Neural cell (in vitro differentiated cells): ENCODE measurements at regions not wholly inside any gene's neighbourhood (a gene's known extent, or its start where the extent isn't known, plus 50 kb on each side); places are given as distances from the start of the nearest gene placed in this dataset.

Experiments
- H2AFZ ChIP-seq: fragments of 200-600, 300-800 bp; sonication (generic), shearing (Covaris generic); 2 replicates; pipeline ENCODE4 v1.6.0; 2014; ENCODE audit warnings: low read depth, mild to moderate bottlenecking, antibody characterized with exemption, low read length, moderate library complexity
- H3F3A ChIP-seq: fragments of 200-600 bp; shearing (Covaris generic); 2 replicates; pipeline ENCODE4 v1.6.1; 2016; ENCODE audit warnings: mild to moderate bottlenecking, moderate library complexity, mixed read lengths, antibody characterized with exemption, low read length; ENCODE audit not compliant: insufficient read depth, poor library complexity, severe bottlenecking
- H3K27ac ChIP-seq: fragments of 200-600, 300-800 bp; sonication (generic), shearing (Covaris generic); 2 replicates; pipeline ENCODE4 v1.5.1; 2014; ENCODE audit warnings: mild to moderate bottlenecking, low read length, moderate library complexity
- H3K27me3 ChIP-seq: fragments of 300-800, 200-600 bp; sonication (generic), shearing (Covaris generic); 2 replicates; pipeline ENCODE4 v1.6.0; 2014; ENCODE audit warnings: mild to moderate bottlenecking, low read depth, low read length, moderate library complexity; ENCODE audit not compliant: insufficient read depth
- H3K36me3 ChIP-seq: fragments of 300-800, 200-600 bp; sonication (generic), shearing (Covaris generic); 2 replicates; pipeline ENCODE4 v1.5.1; 2014; ENCODE audit warnings: mild to moderate bottlenecking, antibody characterized with exemption, low read length, moderate library complexity; ENCODE audit not compliant: insufficient read depth
- H3K4me2 ChIP-seq: fragments of 300-800, 200-600 bp; sonication (generic), shearing (Covaris generic); 2 replicates; pipeline ENCODE4 v1.6.0; 2014; ENCODE audit warnings: mild to moderate bottlenecking, low read length
- H3K4me3 ChIP-seq: fragments of 300-800, 200-600 bp; sonication (generic), shearing (Covaris generic); 2 replicates; pipeline ENCODE4 v1.5.1; 2014; ENCODE audit warnings: mild to moderate bottlenecking, low read length, moderate library complexity
- H3K79me2 ChIP-seq: fragments of 200-600 bp; shearing (Covaris generic); replicated peaks from 2 replicates; pipeline ENCODE4 v1.6.0; 2014; ENCODE audit warnings: mild to moderate bottlenecking, low read length, moderate library complexity; ENCODE audit not compliant: insufficient read depth
- H3K9ac ChIP-seq: fragments of 300-800, 200-600 bp; sonication (generic), shearing (Covaris generic); 2 replicates; pipeline ENCODE4 v1.6.1; 2016; ENCODE audit warnings: mild to moderate bottlenecking, low read length, mixed read lengths
- H3K9me2 ChIP-seq: fragments of 200-600 bp; shearing (Covaris generic); 2 replicates; pipeline ENCODE4 v1.6.1; 2016; ENCODE audit warnings: mild to moderate bottlenecking, low read length, mixed read lengths; ENCODE audit not compliant: insufficient read depth
- H3K9me3 ChIP-seq: fragments of 200-600, 300-800 bp; sonication (generic), shearing (Covaris generic); 2 replicates; pipeline ENCODE4 v1.6.1; 2016; ENCODE audit warnings: mild to moderate bottlenecking, mixed run types, low read length, moderate library complexity, mixed read lengths
- H4K20me1 ChIP-seq: fragments of 200-600 bp; shearing (Covaris generic); 2 replicates; pipeline ENCODE4 v1.6.1; 2016; ENCODE audit warnings: mild to moderate bottlenecking, mixed run types; ENCODE audit not compliant: insufficient read depth
- EP300 ChIP-seq: fragments of 450-650 bp; conservative IDR thresholded peaks from 2 replicates; pipeline ENCODE4 v1.6.1; 2014; ENCODE audit warnings: antibody characterized with exemption, mild to moderate bottlenecking, moderate library complexity; ENCODE audit not compliant: poor library complexity, severe bottlenecking
- EZH2 ChIP-seq: fragments of 200-600, 300-800 bp; shearing (Covaris generic), sonication (generic); IDR thresholded peaks from 2 replicates; pipeline ENCODE4 v1.6.1; 2014; ENCODE audit warnings: antibody characterized with exemption, low read length, borderline replicate concordance, mild to moderate bottlenecking; ENCODE audit not compliant: insufficient read depth, poor library complexity, severe bottlenecking
- MXI1 ChIP-seq: fragments of 450-650 bp; conservative IDR thresholded peaks from 2 replicates; pipeline ENCODE4 v1.6.1; 2014; ENCODE audit warnings: antibody characterized with exemption, mild to moderate bottlenecking; ENCODE audit not compliant: poor library complexity, severe bottlenecking
- POLR2AphosphoS5 ChIP-seq: IDR thresholded peaks from 2 replicates; pipeline ENCODE4 v1.6.1; 2012
- RAD21 ChIP-seq: fragments of 450-650 bp; conservative IDR thresholded peaks from 2 replicates; pipeline ENCODE4 v1.6.1; 2014; ENCODE audit warnings: antibody characterized with exemption, mild to moderate bottlenecking, moderate library complexity
- SMC3 ChIP-seq: fragments of 450-650 bp; conservative IDR thresholded peaks from 2 replicates; pipeline ENCODE4 v1.6.1; 2014; ENCODE audit warnings: antibody characterized with exemption, mild to moderate bottlenecking, moderate library complexity; ENCODE audit not compliant: poor library complexity
- TAF1 ChIP-seq: IDR thresholded peaks from 2 replicates; pipeline ENCODE4 v1.6.1; 2012; ENCODE audit warnings: low read depth
- TF ChIP-seq, protein P1 (sequence below): IDR thresholded peaks from 2 replicates; pipeline ENCODE4 v1.6.1; 2012; ENCODE audit warnings: borderline replicate concordance
- TF ChIP-seq, protein P2 (sequence below): fragments of 450-650 bp; IDR thresholded peaks from 2 replicates; pipeline ENCODE4 v1.5.1; 2014; ENCODE audit warnings: antibody characterized with exemption, mild to moderate bottlenecking, moderate library complexity; ENCODE audit not compliant: poor library complexity, severe bottlenecking

DNA sequence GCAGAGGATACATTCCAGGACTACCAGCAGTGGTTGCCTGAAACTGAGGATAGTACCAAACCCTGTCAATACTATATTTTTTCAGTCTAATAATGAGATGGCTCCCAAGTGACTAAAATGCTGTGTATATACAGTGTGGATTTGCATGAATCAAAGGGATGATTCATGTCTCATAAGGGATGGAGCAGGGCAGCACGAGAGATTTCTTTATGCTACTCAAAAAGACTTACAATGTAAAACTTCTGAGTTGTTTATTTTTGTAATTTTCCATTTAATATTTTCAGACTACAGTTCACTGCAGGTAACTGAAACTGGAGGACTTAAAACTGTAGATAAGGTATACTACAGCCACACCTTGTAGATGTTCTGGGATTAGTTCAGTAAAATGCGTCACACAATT is 674.7 kb upstream of the SALL1 start:
- H3F3A ChIP-seq: no peaks in the 10 kb centered on the region
- H4K20me1 ChIP-seq: no peaks in the 10 kb centered on the region
- H2AFZ ChIP-seq: no peak overlapping the region
- TF ChIP-seq, protein P1, sequence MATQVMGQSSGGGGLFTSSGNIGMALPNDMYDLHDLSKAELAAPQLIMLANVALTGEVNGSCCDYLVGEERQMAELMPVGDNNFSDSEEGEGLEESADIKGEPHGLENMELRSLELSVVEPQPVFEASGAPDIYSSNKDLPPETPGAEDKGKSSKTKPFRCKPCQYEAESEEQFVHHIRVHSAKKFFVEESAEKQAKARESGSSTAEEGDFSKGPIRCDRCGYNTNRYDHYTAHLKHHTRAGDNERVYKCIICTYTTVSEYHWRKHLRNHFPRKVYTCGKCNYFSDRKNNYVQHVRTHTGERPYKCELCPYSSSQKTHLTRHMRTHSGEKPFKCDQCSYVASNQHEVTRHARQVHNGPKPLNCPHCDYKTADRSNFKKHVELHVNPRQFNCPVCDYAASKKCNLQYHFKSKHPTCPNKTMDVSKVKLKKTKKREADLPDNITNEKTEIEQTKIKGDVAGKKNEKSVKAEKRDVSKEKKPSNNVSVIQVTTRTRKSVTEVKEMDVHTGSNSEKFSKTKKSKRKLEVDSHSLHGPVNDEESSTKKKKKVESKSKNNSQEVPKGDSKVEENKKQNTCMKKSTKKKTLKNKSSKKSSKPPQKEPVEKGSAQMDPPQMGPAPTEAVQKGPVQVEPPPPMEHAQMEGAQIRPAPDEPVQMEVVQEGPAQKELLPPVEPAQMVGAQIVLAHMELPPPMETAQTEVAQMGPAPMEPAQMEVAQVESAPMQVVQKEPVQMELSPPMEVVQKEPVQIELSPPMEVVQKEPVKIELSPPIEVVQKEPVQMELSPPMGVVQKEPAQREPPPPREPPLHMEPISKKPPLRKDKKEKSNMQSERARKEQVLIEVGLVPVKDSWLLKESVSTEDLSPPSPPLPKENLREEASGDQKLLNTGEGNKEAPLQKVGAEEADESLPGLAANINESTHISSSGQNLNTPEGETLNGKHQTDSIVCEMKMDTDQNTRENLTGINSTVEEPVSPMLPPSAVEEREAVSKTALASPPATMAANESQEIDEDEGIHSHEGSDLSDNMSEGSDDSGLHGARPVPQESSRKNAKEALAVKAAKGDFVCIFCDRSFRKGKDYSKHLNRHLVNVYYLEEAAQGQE: no peak
- TF ChIP-seq RAD21 (no peak), POLR2AphosphoS5 (no peak), EP300 (no peak), EZH2 (no peak), SMC3 (no peak), MXI1 (no peak), TAF1 (no peak)
- TF ChIP-seq, protein P2, sequence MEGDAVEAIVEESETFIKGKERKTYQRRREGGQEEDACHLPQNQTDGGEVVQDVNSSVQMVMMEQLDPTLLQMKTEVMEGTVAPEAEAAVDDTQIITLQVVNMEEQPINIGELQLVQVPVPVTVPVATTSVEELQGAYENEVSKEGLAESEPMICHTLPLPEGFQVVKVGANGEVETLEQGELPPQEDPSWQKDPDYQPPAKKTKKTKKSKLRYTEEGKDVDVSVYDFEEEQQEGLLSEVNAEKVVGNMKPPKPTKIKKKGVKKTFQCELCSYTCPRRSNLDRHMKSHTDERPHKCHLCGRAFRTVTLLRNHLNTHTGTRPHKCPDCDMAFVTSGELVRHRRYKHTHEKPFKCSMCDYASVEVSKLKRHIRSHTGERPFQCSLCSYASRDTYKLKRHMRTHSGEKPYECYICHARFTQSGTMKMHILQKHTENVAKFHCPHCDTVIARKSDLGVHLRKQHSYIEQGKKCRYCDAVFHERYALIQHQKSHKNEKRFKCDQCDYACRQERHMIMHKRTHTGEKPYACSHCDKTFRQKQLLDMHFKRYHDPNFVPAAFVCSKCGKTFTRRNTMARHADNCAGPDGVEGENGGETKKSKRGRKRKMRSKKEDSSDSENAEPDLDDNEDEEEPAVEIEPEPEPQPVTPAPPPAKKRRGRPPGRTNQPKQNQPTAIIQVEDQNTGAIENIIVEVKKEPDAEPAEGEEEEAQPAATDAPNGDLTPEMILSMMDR: no peak
- H3K4me3 ChIP-seq: no peak overlapping the region
- no peak overlapping the region for H3K4me2 ChIP-seq
- H3K9ac ChIP-seq: no peak overlapping the region
- H3K79me2 ChIP-seq: no peaks in the 10 kb centered on the region
- H3K27me3 ChIP-seq: no peaks in the 10 kb centered on the region
- no peaks in the 10 kb centered on the region for H3K9me2 ChIP-seq
- H3K27ac ChIP-seq: no peak overlapping the region
- no peaks in the 10 kb centered on the region for H3K9me3 ChIP-seq
- no peaks in the 10 kb centered on the region for H3K36me3 ChIP-seq

DNA sequence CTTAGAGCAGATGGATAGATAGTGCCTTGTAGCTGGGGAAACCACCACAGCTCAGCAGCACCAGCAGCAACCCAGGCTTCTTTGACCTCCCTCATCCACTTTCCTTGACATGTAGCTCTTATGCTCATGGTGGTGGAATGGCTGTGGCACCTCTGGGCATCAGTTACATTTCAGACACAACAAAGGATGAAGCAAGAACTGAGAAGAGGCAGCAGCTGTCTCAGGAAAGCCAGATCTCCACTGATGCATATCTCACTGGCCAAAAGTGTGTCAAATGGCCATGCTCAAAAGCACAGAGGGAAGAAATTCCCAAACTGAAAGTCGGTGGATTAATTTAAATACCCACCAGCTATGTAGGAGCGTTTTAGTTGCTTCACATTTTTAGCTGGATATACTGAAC is 671.4 kb upstream of the SALL1 start:
- no peaks in the 10 kb centered on the region for H4K20me1 ChIP-seq
- no peak overlapping the region for H3K27ac ChIP-seq
- H2AFZ ChIP-seq: no peak overlapping the region
- H3K4me3 ChIP-seq: no peak overlapping the region
- H3F3A ChIP-seq: no peaks in the 10 kb centered on the region
- H3K27me3 ChIP-seq: no peaks in the 10 kb centered on the region
- TF ChIP-seq TAF1 (no peak), RAD21 (no peak)
- no peak overlapping the region for H3K9ac ChIP-seq
- no peak overlapping the region for H3K4me2 ChIP-seq
- H3K9me2 ChIP-seq: no peaks in the 10 kb centered on the region
- H3K36me3 ChIP-seq: no peaks in the 10 kb centered on the region
- H3K9me3 ChIP-seq: no peaks in the 10 kb centered on the region
- H3K79me2 ChIP-seq: no peaks in the 10 kb centered on the region

DNA sequence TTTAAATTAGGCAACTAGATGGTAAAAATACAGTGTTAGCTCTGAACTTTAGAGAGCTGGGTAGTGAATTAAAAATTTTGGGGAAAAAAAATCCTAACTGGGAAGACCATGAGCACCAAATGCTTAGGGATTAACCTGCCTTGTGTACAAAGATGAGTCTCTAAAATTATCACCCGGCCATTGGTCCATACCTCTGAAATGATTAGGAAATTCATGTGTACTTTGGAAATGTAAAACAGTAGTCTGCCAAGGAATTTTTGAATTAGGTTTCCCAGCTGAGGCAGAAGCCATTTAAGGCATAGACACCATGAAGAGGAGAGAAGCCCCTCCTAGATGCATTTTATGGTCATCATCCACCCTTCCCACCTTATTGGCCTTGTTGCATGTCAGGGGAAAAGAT is 670.5 kb upstream of the SALL1 start:
- TF ChIP-seq TAF1: no peak
- no peak for TF ChIP-seq EZH2
- TF ChIP-seq, protein P2: no peak
- TF ChIP-seq SMC3: no peak
- TF ChIP-seq, protein P1: no peak
- TF ChIP-seq MXI1: no peak
- TF ChIP-seq EP300: no peak
- no peak for TF ChIP-seq RAD21
- TF ChIP-seq POLR2AphosphoS5: no peak
- H3K9me2 ChIP-seq: no peaks in the 10 kb centered on the region
- no peaks in the 10 kb centered on the region for H3K36me3 ChIP-seq
- no peak overlapping the region for H3K4me2 ChIP-seq
- no peaks in the 10 kb centered on the region for H3K79me2 ChIP-seq
- no peaks in the 10 kb centered on the region for H3K27me3 ChIP-seq
- no peak overlapping the region for H3K4me3 ChIP-seq
- no peak overlapping the region for H3K27ac ChIP-seq
- H3F3A ChIP-seq: no peaks in the 10 kb centered on the region
- H4K20me1 ChIP-seq: no peaks in the 10 kb centered on the region
- H3K9ac ChIP-seq: no peak overlapping the region
- no peaks in the 10 kb centered on the region for H3K9me3 ChIP-seq
- H2AFZ ChIP-seq: no peak overlapping the region
